Cerebellar cortex (tissue), 1 donor: ENCODE measurements at regions not wholly inside any gene's neighbourhood (a gene's known extent, or its start where the extent isn't known, plus 50 kb on each side); places are given as distances from the start of the nearest gene placed in this dataset.

Source experiments
- DNase-seq: peaks from one replicate; pipeline ENCODE4 v3.0.0-alpha.2; 2015; ENCODE audit warnings: low spot score

DNA sequence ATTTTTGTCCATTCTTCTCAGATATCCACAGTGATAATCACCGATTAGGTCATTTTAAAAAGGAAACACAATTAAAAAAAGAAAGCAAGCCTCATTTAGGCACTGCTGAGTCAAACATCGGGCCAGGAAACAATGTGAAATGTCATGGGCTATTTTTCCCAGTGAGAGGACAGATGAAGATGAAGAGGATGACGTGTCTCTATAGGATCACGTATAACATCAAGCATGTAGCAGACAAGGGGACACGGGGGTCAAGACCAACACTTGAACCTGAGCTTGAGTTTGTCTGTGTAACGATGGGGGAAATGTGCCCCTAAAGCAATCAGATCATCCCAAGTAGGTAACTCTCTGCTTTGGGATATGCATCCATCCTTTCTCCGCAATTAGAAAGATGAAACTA lies 553.2 kb downstream of the CD83 start:
- DNase-seq: no peak

- no peak for DNase-seq
Measured at GRCh38 chr6:14671261-14671681, 553.7 kb downstream of the CD83 start.

GRCh38 chr6:14671937-14672336 lies 554.4 kb downstream of the CD83 start:
- DNase-seq: no peak

DNA sequence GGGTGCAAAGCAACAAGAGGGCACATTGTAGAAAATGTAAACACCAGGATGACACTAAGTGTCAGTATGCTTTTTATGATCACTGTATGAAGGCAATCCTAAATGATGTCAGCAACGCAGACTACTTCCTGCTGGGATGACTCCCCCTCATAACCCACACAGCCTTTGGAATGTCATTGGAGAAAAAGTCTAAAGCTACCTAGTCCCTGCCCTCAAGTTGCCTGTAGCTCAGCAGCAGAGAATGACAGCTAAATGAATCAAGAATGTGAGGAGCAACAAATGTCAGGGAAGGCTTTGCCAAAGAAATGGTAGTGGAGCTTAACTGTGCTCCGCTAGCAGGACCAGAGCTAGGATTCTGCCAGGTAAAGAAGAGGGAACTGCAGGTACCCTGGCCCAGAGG lies 555.6 kb downstream of the CD83 start:
- DNase-seq: no peak

GRCh38 chr6:14674458-14674857 lies 556.9 kb downstream of the CD83 start:
- no peak for DNase-seq

- no peak for DNase-seq
Measured at GRCh38 chr6:14674867-14675648, 557.5 kb downstream of the CD83 start.

DNA sequence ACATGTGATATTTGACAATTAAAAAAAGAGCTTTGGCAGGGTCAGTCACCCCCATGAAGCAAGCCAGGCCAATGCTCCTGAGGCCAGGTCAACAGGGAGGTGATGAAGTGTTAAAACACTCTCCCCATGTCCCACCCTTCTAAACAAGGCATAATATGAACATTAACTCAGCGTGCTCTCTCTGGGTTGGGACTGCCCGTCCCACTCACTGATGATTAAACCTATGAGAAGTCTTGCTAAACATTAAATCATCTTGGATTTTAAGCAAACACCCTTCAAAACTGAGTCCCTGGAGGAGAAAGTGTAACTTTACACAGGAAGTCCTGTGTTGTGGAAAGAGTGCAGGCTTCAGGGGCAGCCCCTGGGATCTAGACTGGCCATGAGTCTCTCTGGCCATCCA lies 558.5 kb downstream of the CD83 start:
- DNase-seq: no peak

GRCh38 chr6:14676977-14677781 lies 559.6 kb downstream of the CD83 start:
- DNase-seq: no peak

DNA sequence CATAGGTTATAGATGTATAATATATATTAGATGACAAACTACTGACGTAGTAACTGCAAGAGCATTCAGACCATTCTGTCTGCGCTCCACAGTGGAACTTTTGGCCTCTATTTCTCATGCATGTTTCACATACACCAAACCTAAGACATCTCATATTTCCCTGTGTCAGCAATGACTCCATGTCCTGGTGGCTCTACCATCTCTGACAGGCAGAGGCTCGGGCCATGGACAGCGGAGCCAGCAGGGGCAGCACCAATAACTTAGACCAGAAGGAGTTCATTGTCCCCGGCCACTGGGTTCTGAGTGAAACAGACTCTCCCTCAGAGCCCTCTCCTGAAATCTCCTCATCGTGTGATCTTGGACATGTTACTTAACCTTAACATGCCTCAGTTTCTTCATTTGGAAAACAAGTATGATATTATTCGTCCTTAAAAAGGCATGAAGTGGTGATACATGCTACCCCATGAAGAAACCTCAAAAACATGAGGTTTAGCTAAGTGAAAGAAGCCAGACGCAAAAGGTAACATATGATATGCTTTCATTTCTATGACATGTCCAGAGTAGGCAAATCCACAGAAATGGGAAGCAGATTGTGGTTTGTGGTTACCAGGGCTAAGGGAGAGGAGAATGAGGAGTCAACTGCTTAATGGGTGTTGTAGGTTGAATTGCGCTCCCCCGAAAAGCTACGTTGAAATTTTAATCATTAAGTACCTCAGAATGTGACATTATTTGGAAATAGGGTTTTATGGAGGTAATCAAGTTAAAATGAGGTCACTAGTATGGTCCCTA lies 564.0 kb upstream of the JARID2 start:
- no peak for DNase-seq

- no peak for DNase-seq
Measured at GRCh38 chr6:14682812-14683211, 563.1 kb upstream of the JARID2 start.

DNA sequence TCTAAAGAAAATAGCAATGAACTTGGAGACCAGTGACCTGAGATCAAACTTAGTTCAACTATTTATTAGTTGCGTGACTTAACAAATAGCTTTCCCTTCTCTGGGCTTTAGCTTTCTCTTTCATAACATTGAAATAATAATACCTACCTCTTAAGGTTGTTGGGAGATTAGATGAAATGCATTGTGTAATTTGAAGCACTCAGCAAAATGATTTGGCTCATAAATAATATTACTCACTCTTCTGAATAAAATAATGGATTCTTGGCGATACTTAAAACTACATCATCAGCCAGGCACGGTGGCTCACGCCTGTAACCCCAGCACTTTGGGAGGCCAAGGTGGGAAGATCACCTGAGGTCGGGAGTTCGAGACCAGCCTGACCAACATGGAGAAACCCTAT lies 556.2 kb upstream of the JARID2 start:
- no peak for DNase-seq

DNA sequence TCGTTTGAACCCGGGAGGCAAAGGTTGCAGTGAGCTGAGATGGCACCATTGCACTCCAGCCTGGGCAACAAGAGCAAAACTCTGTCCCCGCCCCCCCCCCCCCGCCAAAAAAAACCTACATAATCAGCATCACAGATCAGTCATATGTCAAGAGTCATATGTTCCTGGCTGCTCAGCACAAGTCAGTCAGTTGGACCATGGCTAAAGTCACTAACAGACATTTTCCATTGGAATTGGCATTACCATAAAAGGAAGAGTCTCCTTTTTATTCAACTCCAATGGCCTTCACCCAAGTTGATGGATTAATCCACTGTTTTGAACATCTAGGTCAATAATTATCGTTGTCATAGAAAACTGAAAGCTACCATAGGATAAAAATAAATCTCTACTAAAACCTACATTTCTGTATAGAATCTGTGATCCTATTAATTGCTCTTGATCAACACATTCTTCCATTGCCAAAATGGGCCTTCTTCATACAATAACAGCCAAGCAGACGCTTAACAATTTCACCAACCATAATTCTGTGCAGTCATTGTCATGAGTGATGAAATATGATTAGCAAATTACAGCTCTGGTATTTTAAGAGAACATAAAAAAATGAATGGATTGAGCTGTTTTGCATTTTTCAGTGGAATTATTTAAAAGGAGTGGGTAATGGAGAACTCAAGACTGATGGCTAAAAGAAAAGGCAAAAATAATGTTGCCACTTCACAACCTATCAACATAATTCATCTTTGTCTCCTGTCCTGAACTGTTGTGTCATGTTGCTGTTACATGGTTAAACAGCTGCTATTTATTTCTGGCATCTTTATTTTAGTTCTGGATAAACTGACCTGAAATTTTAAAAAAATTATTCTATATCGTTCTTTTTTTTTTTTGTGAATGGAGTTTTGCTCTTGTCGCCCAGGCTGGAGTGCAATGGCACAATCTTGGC lies 555.5 kb upstream of the JARID2 start:
- no peak for DNase-seq

- DNase-seq: no peak
Measured at GRCh38 chr6:14692208-14692607, 553.7 kb upstream of the JARID2 start.

DNA sequence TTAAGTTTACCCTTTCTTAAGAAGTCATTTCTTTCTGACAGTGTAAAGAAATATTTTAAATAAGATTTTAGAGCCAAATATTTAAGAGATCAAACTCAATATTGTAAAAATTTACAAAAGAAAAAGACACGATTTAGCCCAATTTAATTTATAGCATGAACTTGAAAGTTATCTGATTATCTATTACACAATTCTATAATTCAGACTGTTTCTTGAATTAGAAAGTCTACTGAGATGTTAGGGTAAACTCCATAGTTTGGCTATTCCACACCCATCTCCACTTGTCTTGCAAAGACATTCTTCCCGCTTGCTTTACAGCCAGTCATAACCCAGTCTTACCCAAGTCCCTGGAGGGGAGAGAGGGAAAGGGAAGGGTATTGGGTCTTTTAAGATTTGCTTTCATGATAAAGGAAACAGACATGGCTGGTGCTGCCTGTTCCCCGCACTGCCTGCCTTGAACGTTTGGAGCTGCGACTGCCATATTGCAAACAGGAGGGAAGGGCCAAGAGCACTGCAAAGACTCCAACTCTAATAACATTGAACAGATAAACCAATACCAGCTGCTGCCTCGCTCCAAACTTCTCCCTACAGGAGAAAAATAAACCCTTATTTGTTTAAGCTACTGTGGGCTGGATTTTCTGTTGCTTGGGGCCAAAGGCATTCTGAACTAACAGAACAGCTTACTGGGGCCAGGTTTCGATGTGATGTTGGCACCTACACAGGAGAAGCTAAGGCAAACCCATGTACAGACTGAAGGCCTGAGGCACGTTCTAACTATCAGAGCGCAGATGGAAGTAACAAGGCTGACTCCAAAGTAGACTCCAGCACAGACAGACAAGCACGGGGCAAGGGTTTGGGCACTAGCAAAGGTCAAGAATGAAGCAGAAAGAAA lies 552.3 kb upstream of the JARID2 start:
- no peak for DNase-seq

DNA sequence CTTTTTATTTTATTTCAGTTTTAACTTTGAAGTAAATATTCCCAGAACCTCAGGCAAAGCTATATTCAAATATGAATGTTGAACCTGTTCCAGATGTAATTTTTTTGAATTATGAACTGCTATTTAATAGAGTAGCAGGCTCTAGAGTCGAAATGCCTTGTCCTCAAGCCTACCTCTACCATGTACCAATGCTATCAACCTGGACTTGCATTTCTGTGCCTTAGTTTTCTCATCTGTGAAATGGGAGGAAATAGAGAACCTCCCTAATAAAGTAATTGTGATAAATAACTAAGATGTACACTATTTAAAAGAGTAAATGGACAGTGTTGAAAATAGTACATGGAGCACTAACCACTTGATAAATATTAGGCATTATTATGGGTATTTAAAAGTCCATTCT lies 551.6 kb upstream of the JARID2 start:
- no peak for DNase-seq

- DNase-seq: peak; percentile 67
Measured at GRCh38 chr6:14695579-14695978, 550.3 kb upstream of the JARID2 start.

DNA sequence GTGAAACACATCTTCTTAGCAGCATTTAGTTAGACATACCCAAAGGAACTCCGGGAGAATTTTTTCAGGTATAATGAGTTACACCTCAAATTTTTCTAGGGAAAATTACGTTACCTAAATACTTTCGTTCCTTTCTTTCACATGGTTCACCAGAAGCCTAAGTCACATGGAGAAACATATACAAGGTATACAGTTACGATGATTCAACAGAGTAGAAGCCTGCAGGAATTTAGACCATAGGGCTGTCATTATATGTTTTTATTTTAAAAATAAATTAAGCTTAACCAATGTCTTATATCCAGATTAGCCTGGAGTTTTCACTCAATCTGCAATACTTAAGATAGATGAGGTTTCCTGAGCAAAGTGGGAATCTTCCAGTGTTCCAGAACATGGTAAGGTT lies 549.5 kb upstream of the JARID2 start:
- DNase-seq: no peak

- no peak for DNase-seq
Measured at GRCh38 chr6:14697427-14697826, 548.4 kb upstream of the JARID2 start.

DNA sequence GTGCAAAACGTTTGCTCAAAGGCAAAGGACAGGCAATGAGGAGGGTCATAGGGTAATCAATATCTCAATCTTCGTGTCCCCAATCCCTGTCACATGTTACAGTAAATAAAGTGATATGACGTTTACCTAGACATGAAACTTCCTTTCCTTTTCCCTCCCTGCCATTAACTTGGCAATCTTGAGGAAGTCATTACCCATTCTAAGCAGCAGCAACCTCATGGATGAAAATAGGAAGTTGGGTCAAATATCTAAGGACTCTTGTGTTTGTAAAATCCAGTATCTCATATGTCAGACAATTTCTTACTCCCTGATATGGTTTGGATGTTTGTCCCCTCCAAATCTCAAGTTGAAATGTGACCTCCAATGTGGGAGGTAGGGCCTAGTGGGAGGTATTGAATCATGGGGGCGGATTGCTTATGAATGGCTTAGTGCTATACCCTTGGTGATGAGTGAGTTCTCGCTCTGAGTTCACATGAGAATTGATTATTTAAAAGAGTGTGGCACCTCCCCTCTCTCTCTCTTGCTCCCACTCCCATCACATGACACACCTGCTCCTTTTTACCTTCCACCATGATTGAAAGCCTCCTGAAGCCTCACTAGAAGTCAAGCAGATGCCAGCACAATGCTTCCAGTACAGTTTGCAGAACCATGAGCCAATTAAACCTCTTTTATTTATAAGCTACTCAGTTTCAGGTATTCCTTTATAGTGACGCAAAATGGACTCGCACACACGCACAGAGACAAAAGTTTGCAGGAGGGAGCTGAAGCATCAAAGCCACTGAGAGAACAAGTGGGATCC lies 545.9 kb upstream of the JARID2 start:
- DNase-seq: no peak

GRCh38 chr6:14701946-14702345 lies 543.9 kb upstream of the JARID2 start:
- DNase-seq: no peak
